H9 (cell line): ENCODE measurements at regions not wholly inside any gene's neighbourhood (a gene's known extent, or its start where the extent isn't known, plus 50 kb on each side); places are given as distances from the start of the nearest gene placed in this dataset.

Experiments used
- DNase-seq: peaks from one replicate; pipeline ENCODE4 v3.0.0-alpha.2; 2017
- H2AFZ ChIP-seq: one replicate; pipeline ENCODE4 v1.6.1; 2013; ENCODE audit warnings: mild to moderate bottlenecking, low read length, control low read depth, moderate library complexity
- H2AK5ac ChIP-seq: 2 replicates; pipeline ENCODE4 v1.6.1; 2013; ENCODE audit warnings: low read length, control low read depth, mixed read lengths; ENCODE audit not compliant: insufficient read length
- H2BK120ac ChIP-seq: one replicate; pipeline ENCODE4 v1.6.1; 2013; ENCODE audit warnings: low read depth, mild to moderate bottlenecking, low read length, control low read depth, inconsistent platforms; ENCODE audit not compliant: poor library complexity, severe bottlenecking
- H2BK12ac ChIP-seq: 2 replicates; pipeline ENCODE4 v1.6.1; 2013; ENCODE audit warnings: low read length, control low read depth, mixed read lengths, low read depth; ENCODE audit not compliant: insufficient read length
- H2BK15ac ChIP-seq: 2 replicates; pipeline ENCODE4 v1.6.1; 2013; ENCODE audit warnings: low read depth, low read length, control low read depth
- H2BK20ac ChIP-seq: one replicate; pipeline ENCODE4 v1.6.1; 2013; ENCODE audit warnings: low read depth, mild to moderate bottlenecking, low read length, control low read depth, inconsistent platforms; ENCODE audit not compliant: poor library complexity, severe bottlenecking
- H2BK5ac ChIP-seq: 2 replicates; pipeline ENCODE4 v1.6.1; 2013; ENCODE audit warnings: low read length, control low read depth, mixed read lengths; ENCODE audit not compliant: insufficient read length
- H3K14ac ChIP-seq: 2 replicates; pipeline ENCODE4 v1.6.1; 2013; ENCODE audit warnings: low read length, control low read depth; ENCODE audit not compliant: insufficient read depth
- H3K18ac ChIP-seq: 2 replicates; pipeline ENCODE4 v1.6.1; 2013; ENCODE audit warnings: low read depth, mild to moderate bottlenecking, mixed read lengths, low read length, control low read depth; ENCODE audit not compliant: insufficient read length
- H3K23ac ChIP-seq: 2 replicates; pipeline ENCODE4 v1.6.1; 2013; ENCODE audit warnings: low read length, control low read depth, mixed read lengths, low read depth; ENCODE audit not compliant: insufficient read length
- H3K23me2 ChIP-seq: 2 replicates; pipeline ENCODE4 v1.6.1; 2013; ENCODE audit warnings: low read depth, mild to moderate bottlenecking, mixed read lengths, low read length, control low read depth; ENCODE audit not compliant: insufficient read length, poor library complexity, severe bottlenecking
- H3K27ac ChIP-seq: 2 replicates; pipeline ENCODE4 v1.5.1; 2013; ENCODE audit warnings: low read length, control low read depth, mixed read lengths, low read depth; ENCODE audit not compliant: insufficient read length
- H3K27me3 ChIP-seq: 2 replicates; pipeline ENCODE4 v1.6.1; 2013; ENCODE audit warnings: low read length, control low read depth, inconsistent platforms; ENCODE audit not compliant: insufficient read depth
- H3K4ac ChIP-seq: 2 replicates; pipeline ENCODE4 v1.6.1; 2013; ENCODE audit warnings: low read depth, mild to moderate bottlenecking, control low read depth, inconsistent platforms, low read length, moderate library complexity
- H3K4me1 ChIP-seq: 2 replicates; pipeline ENCODE4 v1.6.1; 2013; ENCODE audit warnings: low read length, control low read depth, inconsistent platforms; ENCODE audit not compliant: insufficient read depth
- H3K4me2 ChIP-seq: 2 replicates; pipeline ENCODE4 v1.6.1; 2013; ENCODE audit warnings: low read length, control low read depth, mixed read lengths; ENCODE audit not compliant: insufficient read length, insufficient read depth
- H3K56ac ChIP-seq: 2 replicates; pipeline ENCODE4 v1.6.1; 2013; ENCODE audit warnings: low read depth, mild to moderate bottlenecking, mixed read lengths, low read length, control low read depth; ENCODE audit not compliant: insufficient read length
- H3K79me1 ChIP-seq: 2 replicates; pipeline ENCODE4 v1.6.1; 2013; ENCODE audit warnings: low read depth, mild to moderate bottlenecking, moderate library complexity, low read length, control low read depth, inconsistent platforms; ENCODE audit not compliant: insufficient read depth, poor library complexity, severe bottlenecking
- H3K79me2 ChIP-seq: 2 replicates; pipeline ENCODE4 v1.6.1; 2013; ENCODE audit warnings: low read length, control low read depth, inconsistent platforms; ENCODE audit not compliant: insufficient read depth
- H3K9ac ChIP-seq: 2 replicates; pipeline ENCODE4 v1.6.1; 2013; ENCODE audit warnings: low read length, control low read depth, mixed read lengths; ENCODE audit not compliant: insufficient read length; ENCODE audit errors: extremely low read depth
- H3K9me3 ChIP-seq: one replicate; pipeline ENCODE4 v1.6.1; 2013; ENCODE audit warnings: low read depth, low read length, inconsistent platforms; ENCODE audit not compliant: control insufficient read depth
- H3T11ph ChIP-seq: one replicate; pipeline ENCODE4 v1.6.1; 2013; ENCODE audit warnings: mild to moderate bottlenecking, low read length, control low read depth, inconsistent platforms
- H4K20me1 ChIP-seq: one replicate; pipeline ENCODE4 v1.6.1; 2013; ENCODE audit not compliant: control insufficient read depth, insufficient read length, insufficient read depth
- H4K5ac ChIP-seq: 2 replicates; pipeline ENCODE4 v1.6.1; 2013; ENCODE audit warnings: low read depth, mild to moderate bottlenecking, mixed read lengths, low read length, control low read depth; ENCODE audit not compliant: insufficient read length
- H4K8ac ChIP-seq: replicated peaks from 2 replicates; pipeline ENCODE4 v1.6.1; 2013; ENCODE audit warnings: low read length, control low read depth, mixed read lengths, low read depth; ENCODE audit not compliant: insufficient read length
- H4K91ac ChIP-seq: 2 replicates; pipeline ENCODE4 v1.6.1; 2013; ENCODE audit warnings: low read depth, mild to moderate bottlenecking, moderate library complexity, mixed read lengths, low read length, control low read depth; ENCODE audit not compliant: insufficient read length
- H3K27ac Mint-ChIP-seq, 3 experiments: 2 replicates in 2 of 3; 3 replicates in 1 of 3; pipeline ENCODE4 v1.8.0; 2020 to 2021; ENCODE audit warnings: mixed read lengths in 3 of 3, mild to moderate bottlenecking in 1 of 3, moderate library complexity in 1 of 3
- H3K27me3 Mint-ChIP-seq: 2 replicates; pipeline ENCODE4 v1.8.0; 2021; ENCODE audit warnings: low read depth, mild to moderate bottlenecking, moderate library complexity, mixed read lengths
- H3K36me3 Mint-ChIP-seq, 3 experiments: 2 replicates in 2 of 3; 3 replicates in 1 of 3; pipeline ENCODE4 v1.8.0; 2020 to 2021; ENCODE audit warnings: low read depth in 3 of 3, mixed read lengths in 3 of 3; ENCODE audit not compliant: insufficient read depth in 1 of 3
- H3K4me1 Mint-ChIP-seq, 2 experiments: 2 replicates each; pipeline ENCODE4 v1.8.0; 2020; ENCODE audit warnings: mixed read lengths in 2 of 2
- H3K4me3 Mint-ChIP-seq, 2 experiments: 2 replicates in 1 of 2; 3 replicates in 1 of 2; pipeline ENCODE4 v1.8.0; 2020 to 2021; ENCODE audit warnings: mild to moderate bottlenecking in 2 of 2, mixed read lengths in 2 of 2, moderate library complexity in 1 of 2
- H3K9me3 Mint-ChIP-seq, 2 experiments: 2 replicates in 1 of 2; 3 replicates in 1 of 2; pipeline ENCODE4 v1.8.0; 2020; ENCODE audit warnings: mild to moderate bottlenecking in 2 of 2, mixed read lengths in 2 of 2, moderate library complexity in 1 of 2
- CTCF ChIP-seq: fragments of 200-600 bp; sonication (generic); conservative IDR thresholded peaks from 3 replicates; pipeline ENCODE4 v1.8.0; 2021; ENCODE audit warnings: antibody characterized with exemption, mild to moderate bottlenecking
- WGBS: extraction: QIAGEN DNeasy Blood & Tissue Kit; methylation state at CpG from one replicate; pipeline ENCODE4 v1.1.7; 2013; ENCODE audit warnings: missing lambda C conversion rate, low lambda C conversion rate, mixed read lengths; ENCODE audit not compliant: insufficient read length; ENCODE audit errors: extremely low coverage; 5-methylcytosine and 5-hydroxymethylcytosine counted together

DNA sequence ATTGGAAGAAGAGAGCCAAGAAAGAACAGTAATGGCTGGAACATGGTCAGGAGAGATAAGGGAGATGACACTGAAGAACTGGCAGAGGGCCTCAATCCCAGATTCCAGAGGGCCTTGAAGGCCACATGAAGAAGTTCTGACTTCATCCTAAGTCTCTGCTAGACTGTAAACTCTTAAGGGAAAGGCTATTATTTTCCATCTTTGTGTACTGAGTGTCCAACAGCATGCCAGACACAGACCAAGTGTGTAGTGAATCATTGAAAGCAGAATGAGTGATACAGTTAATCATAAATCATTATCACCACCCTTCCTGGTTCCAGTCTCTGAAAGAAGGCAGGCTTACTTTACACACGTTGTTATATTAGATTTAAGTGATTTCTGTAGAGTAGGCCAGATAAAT, 185.3 kb upstream of the C11orf87 start:
- Histone ChIP-seq H3K14ac (no peak overlapping the region), H4K8ac (no peak overlapping the region), H3K56ac (no peak overlapping the region), H3K4me2 (no peak overlapping the region), H2BK120ac (no peak overlapping the region), H3K23ac (no peak overlapping the region), H3K79me1 (no peaks in the 10 kb centered on the region), H2AK5ac (no peak overlapping the region), H2BK5ac (no peak overlapping the region), H2BK20ac (no peak overlapping the region), H3K18ac (no peak overlapping the region), H2AFZ (no peak overlapping the region), H4K91ac (no peak overlapping the region), H3K23me2 (no peaks in the 10 kb centered on the region), H3T11ph (no peak overlapping the region), H3K9me3 (no peaks in the 10 kb centered on the region), H3K27me3 (no peaks in the 10 kb centered on the region), H4K20me1 (no peaks in the 10 kb centered on the region), H3K9ac (no peak overlapping the region), H3K4ac (no peak overlapping the region), H3K79me2 (no peaks in the 10 kb centered on the region), H3K27ac (no peak overlapping the region), H2BK15ac (no peak overlapping the region), H2BK12ac (no peak overlapping the region), H4K5ac (no peak overlapping the region), H3K4me1 (no peaks in the 10 kb centered on the region)
- no peaks in the 10 kb centered on the region for H3K4me1 Mint-ChIP-seq
- TF ChIP-seq CTCF, result no peak
- H3K4me3 Mint-ChIP-seq, result no peak overlapping the region
- no CpG with 5 or more reads among the region's 1 CpG for WGBS
- no peaks in the 10 kb centered on the region for H3K36me3 Mint-ChIP-seq
- no peaks in the 10 kb centered on the region for H3K27me3 Mint-ChIP-seq
- no peak for DNase-seq
- H3K9me3 Mint-ChIP-seq, result no peaks in the 10 kb centered on the region
- H3K27ac Mint-ChIP-seq, result no peak overlapping the region
